Keratinocyte (primary cell): ENCODE measurements at regions not wholly inside any gene's neighbourhood (a gene's known extent, or its start where the extent isn't known, plus 50 kb on each side); places are given as distances from the start of the nearest gene placed in this dataset.

Experiments
- CTCF ChIP-seq, 3 experiments: IDR thresholded peaks in 1 of 3; conservative IDR thresholded peaks in 1 of 3; optimal IDR thresholded peaks in 1 of 3; 2 replicates in 2 of 3; 3 replicates in 1 of 3; pipeline versions ENCODE3 to v1.5.1; 2011; ENCODE audit warnings: low read length in 3 of 3, mild to moderate bottlenecking in 3 of 3, moderate library complexity in 2 of 3, control low read depth in 1 of 3, inconsistent platforms in 1 of 3; ENCODE audit not compliant: insufficient read depth in 2 of 3; ENCODE audit errors: extremely low read depth in 1 of 3
- EZH2 ChIP-seq: IDR thresholded peaks from one replicate; pipeline ENCODE4 v1.6.1; 2012; ENCODE audit warnings: inconsistent platforms, mild to moderate bottlenecking, low read length, moderate library complexity

GRCh38 chr14:25436906-25437305 is 387.0 kb upstream of the STXBP6 start:
- TF ChIP-seq CTCF (optimal IDR thresholded peaks at IDR 0.05 in 1 of 3, IDR thresholded peaks at IDR 0.05 in 1 of 3, conservative IDR thresholded peaks at IDR 0.05 in 1 of 3; ENCODE audit: extremely low read depth in 1 of 3, insufficient read depth in 2 of 3, low read length in 3 of 3) (no peak), EZH2 (no peak)
